SU-DHL-6 (cell line): ENCODE measurements at regions not wholly inside any gene's neighbourhood (a gene's known extent, or its start where the extent isn't known, plus 50 kb on each side); places are given as distances from the start of the nearest gene placed in this dataset.

Experiments used
- H2AFZ ChIP-seq: fragments of 200-600 bp; sonication (generic); 2 replicates; pipeline ENCODE4 v1.6.1; 2014; ENCODE audit warnings: low read depth, mild to moderate bottlenecking, moderate library complexity, mixed read lengths, antibody characterized with exemption, low read length; ENCODE audit not compliant: severe bottlenecking
- H3F3A ChIP-seq: fragments of 200-600 bp; shearing (Covaris generic); 2 replicates; pipeline ENCODE4 v1.6.0; 2016; ENCODE audit warnings: antibody characterized with exemption, mild to moderate bottlenecking; ENCODE audit not compliant: insufficient read depth
- H3K27ac ChIP-seq: fragments of 200-600 bp; sonication (generic); 2 replicates; pipeline ENCODE4 v1.5.1; 2016; ENCODE audit warnings: low read depth, mild to moderate bottlenecking, low read length, moderate library complexity, mixed read lengths
- H3K27me3 ChIP-seq: fragments of 200-600 bp; sonication (generic), shearing (Covaris generic); 2 replicates; pipeline ENCODE4 v1.6.0; 2014; ENCODE audit warnings: mild to moderate bottlenecking, low read length
- H3K36me3 ChIP-seq: fragments of 200-600 bp; sonication (generic); 2 replicates; pipeline ENCODE4 v1.6.1; 2014; ENCODE audit warnings: mild to moderate bottlenecking, low read length, mixed read lengths
- H3K4me2 ChIP-seq: fragments of 300-600, 200-600 bp; shearing (Covaris generic), sonication (generic); 2 replicates; pipeline ENCODE4 v1.6.0; 2014; ENCODE audit warnings: low read length, low read depth, mild to moderate bottlenecking; ENCODE audit not compliant: poor library complexity, severe bottlenecking
- H3K4me3 ChIP-seq: fragments of 200-600 bp; sonication (generic); 2 replicates; pipeline ENCODE4 v1.5.1; 2014; ENCODE audit warnings: antibody characterized with exemption, low read length, mild to moderate bottlenecking, mixed read lengths; ENCODE audit not compliant: insufficient read depth, poor library complexity, severe bottlenecking
- H3K79me2 ChIP-seq: fragments of 200-600 bp; sonication (generic); 2 replicates; pipeline ENCODE4 v1.6.1; 2014; ENCODE audit warnings: mild to moderate bottlenecking, low read length, moderate library complexity; ENCODE audit not compliant: insufficient read depth
- H3K9ac ChIP-seq: fragments of 200-600 bp; sonication (generic); 2 replicates; pipeline ENCODE4 v1.7.0; 2014; ENCODE audit warnings: mild to moderate bottlenecking, low read length
- H3K9me2 ChIP-seq: fragments of 200-600 bp; sonication (generic); replicated peaks from 2 replicates; pipeline ENCODE4 v1.6.1; 2014; ENCODE audit warnings: low read length; ENCODE audit not compliant: insufficient read depth
- H3K9me3 ChIP-seq: fragments of 200-600 bp; sonication (generic); 2 replicates; pipeline ENCODE4 v1.6.1; 2014; ENCODE audit warnings: low read length, mixed read lengths; ENCODE audit not compliant: insufficient read depth
- H4K20me1 ChIP-seq: fragments of 200-600 bp; sonication (generic); 2 replicates; pipeline ENCODE4 v1.6.1; 2014; ENCODE audit warnings: low read depth, mild to moderate bottlenecking, antibody characterized with exemption, low read length, moderate library complexity, mixed read lengths
- CTCF ChIP-seq: fragments of 200-600 bp; sonication (generic); IDR thresholded peaks from one replicate; pipeline ENCODE4 v1.5.1; 2017; ENCODE audit warnings: antibody characterized with exemption, mild to moderate bottlenecking, low read length, moderate library complexity; ENCODE audit not compliant: insufficient read depth, poor library complexity, severe bottlenecking
- EZH2phosphoT487 ChIP-seq: fragments of 200-600 bp; sonication (generic), shearing (Covaris generic); conservative IDR thresholded peaks from 2 replicates; pipeline ENCODE4 v1.6.1; 2018; ENCODE audit warnings: mild to moderate bottlenecking, antibody characterized with exemption, low read length, moderate library complexity, mixed read lengths

GRCh38 chrX:25998687-25999086, 139.5 kb upstream of the MAGEB18 start:
- Histone ChIP-seq H3F3A (no peaks in the 10 kb centered on the region), H3K9ac (no peak overlapping the region), H3K36me3 (no peaks in the 10 kb centered on the region), H3K79me2 (no peaks in the 10 kb centered on the region), H3K9me3 (no peaks in the 10 kb centered on the region), H2AFZ (no peak overlapping the region), H3K4me3 (no peak overlapping the region), H4K20me1 (no peaks in the 10 kb centered on the region), H3K9me2 (no peaks in the 10 kb centered on the region), H3K27ac (no peak overlapping the region), H3K4me2 (no peak overlapping the region), H3K27me3 (no peaks in the 10 kb centered on the region)
- no peak for TF ChIP-seq CTCF
- no peak for TF ChIP-seq EZH2phosphoT487

DNA sequence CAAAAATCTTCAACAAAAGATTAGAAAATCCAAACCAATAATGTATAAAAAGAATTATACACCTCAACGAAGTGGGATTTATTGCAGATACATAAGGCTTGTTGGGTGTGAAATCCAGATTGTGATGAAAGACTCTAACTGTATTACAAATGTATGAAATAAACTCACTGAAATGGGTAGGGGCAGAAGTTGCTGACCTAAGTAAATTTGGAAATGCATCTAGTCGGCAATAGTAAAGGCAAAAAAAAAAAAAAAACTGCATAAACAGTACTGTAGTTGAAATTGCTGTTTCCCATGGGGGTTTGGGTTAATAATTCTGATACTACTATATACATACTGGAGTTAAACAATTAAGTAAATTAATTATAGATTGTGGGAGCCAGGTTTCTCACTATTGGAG, 130.7 kb upstream of the MAGEB18 start:
- H2AFZ ChIP-seq = no peak overlapping the region
- H3K4me3 ChIP-seq = no peak overlapping the region
- no peak overlapping the region for H3K27ac ChIP-seq
- no peaks in the 10 kb centered on the region for H3K36me3 ChIP-seq
- no peaks in the 10 kb centered on the region for H3K79me2 ChIP-seq
- H3K9me2 ChIP-seq = no peaks in the 10 kb centered on the region
- H3K9ac ChIP-seq = no peak overlapping the region
- TF ChIP-seq CTCF (no peak), EZH2phosphoT487 (no peak)
- H3K4me2 ChIP-seq = no peak overlapping the region
- H3K9me3 ChIP-seq = no peaks in the 10 kb centered on the region
- no peaks in the 10 kb centered on the region for H3K27me3 ChIP-seq
- no peaks in the 10 kb centered on the region for H3F3A ChIP-seq
- H4K20me1 ChIP-seq = no peaks in the 10 kb centered on the region

GRCh38 chrX:26008042-26008441, 130.1 kb upstream of the MAGEB18 start:
- Histone ChIP-seq H3K9me2 (no peaks in the 10 kb centered on the region), H3K9ac (no peak overlapping the region), H2AFZ (no peak overlapping the region), H3K79me2 (no peaks in the 10 kb centered on the region), H3K4me2 (no peak overlapping the region), H3K4me3 (no peak overlapping the region), H3K27ac (no peak overlapping the region), H3K9me3 (no peaks in the 10 kb centered on the region), H3F3A (no peaks in the 10 kb centered on the region), H4K20me1 (no peaks in the 10 kb centered on the region), H3K27me3 (no peaks in the 10 kb centered on the region), H3K36me3 (no peaks in the 10 kb centered on the region)
- no peak for TF ChIP-seq CTCF
- no peak for TF ChIP-seq EZH2phosphoT487

DNA sequence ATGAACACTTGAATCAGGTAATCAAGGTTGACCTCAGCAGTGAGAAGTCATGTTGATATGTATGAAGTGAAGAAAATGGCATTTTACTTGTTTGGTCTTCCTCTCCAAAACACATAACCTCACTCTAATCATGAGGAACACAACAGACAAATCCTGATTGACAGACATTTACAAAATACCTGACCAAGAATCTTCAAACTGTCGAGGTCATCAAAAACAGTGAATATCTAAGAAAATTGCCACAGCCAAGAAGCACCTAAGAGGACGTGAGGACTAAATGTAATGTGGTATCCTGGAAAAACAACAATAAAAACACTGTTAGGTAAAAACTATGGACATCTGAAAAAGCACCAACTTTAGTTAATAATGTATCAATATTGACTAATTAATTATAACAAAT, 129.5 kb upstream of the MAGEB18 start:
- no peaks in the 10 kb centered on the region for H3K9me3 ChIP-seq
- no peak overlapping the region for H3K9ac ChIP-seq
- no peaks in the 10 kb centered on the region for H3F3A ChIP-seq
- H3K4me2 ChIP-seq = no peak overlapping the region
- no peaks in the 10 kb centered on the region for H4K20me1 ChIP-seq
- TF ChIP-seq EZH2phosphoT487 (no peak), CTCF (no peak)
- no peak overlapping the region for H2AFZ ChIP-seq
- no peaks in the 10 kb centered on the region for H3K79me2 ChIP-seq
- H3K4me3 ChIP-seq = no peak overlapping the region
- no peaks in the 10 kb centered on the region for H3K27me3 ChIP-seq
- no peaks in the 10 kb centered on the region for H3K36me3 ChIP-seq
- H3K9me2 ChIP-seq = no peaks in the 10 kb centered on the region
- H3K27ac ChIP-seq = no peak overlapping the region
